HG03196 (cell line): ENCODE measurements at regions not wholly inside any gene's neighbourhood (a gene's known extent, or its start where the extent isn't known, plus 50 kb on each side); places are given as distances from the start of the nearest gene placed in this dataset.
"Not testable (repeated sequence)": the region's sequence is repeated elsewhere in the genome, so short reads cannot be mapped to it uniquely, and the experiment has no call there.

Experiments used
- ATAC-seq: cut with Tn5 transposase; IDR thresholded peaks from one replicate; pipeline ENCODE4 v1.9.1; 2021; ENCODE audit not compliant: unreplicated experiment

- not testable (repeated sequence) for ATAC-seq
Measured at GRCh38 chrX:40788698-40789097, 53.4 kb upstream of the MED14 start.

- ATAC-seq, result no peak
Measured at GRCh38 chrX:40792433-40792832, 57.1 kb upstream of the MED14 start.

DNA sequence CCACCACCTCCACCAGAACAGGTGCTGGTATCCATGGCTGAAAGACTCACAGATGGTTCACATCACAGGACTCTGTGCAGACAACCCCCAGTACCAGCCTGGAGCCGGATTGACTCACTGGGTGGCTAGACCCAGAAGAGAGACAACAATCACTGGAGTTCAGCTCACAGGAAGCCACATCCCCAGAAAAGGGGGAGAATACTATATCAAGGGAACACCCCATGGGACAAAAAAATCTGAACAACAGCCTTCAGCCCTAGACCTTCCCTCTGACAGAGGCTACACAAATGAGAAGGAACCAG is 59.4 kb upstream of the MED14 start:
- ATAC-seq, result not testable (repeated sequence)

- not testable (repeated sequence) for ATAC-seq
Measured at GRCh38 chrX:40799745-40800144, 64.4 kb upstream of the MED14 start.

DNA sequence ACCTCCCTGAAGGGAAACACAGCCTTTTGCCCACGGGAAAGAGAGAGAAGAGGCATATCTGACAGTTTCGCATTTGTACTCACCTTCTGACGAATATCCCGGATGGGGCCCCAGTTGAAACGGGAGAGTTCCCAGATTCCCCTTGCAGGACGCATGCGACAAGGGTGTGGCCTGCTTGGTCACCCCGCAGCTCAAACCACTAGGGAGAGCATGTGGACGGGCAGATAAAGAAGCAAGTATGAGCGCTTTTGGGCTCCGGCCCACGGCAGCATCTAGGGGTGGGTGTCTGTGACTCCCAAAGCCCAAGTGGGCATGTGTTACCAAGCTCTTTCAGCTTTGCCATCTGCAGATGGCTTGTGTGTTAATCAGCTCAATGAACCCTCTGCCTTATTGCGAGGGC is 70.1 kb upstream of the MED14 start:
- ATAC-seq, result no peak

- no peak for ATAC-seq
Measured at GRCh38 chrX:40806513-40807220, 71.3 kb upstream of the MED14 start.

- no peak for ATAC-seq
Measured at GRCh38 chrX:40807384-40807783, 72.0 kb upstream of the MED14 start.

- ATAC-seq, result no peak
Measured at GRCh38 chrX:40808203-40808602, 72.9 kb upstream of the MED14 start.

GRCh38 chrX:40809210-40809609 is 73.9 kb upstream of the MED14 start:
- no peak for ATAC-seq

GRCh38 chrX:40815045-40815444 is 79.7 kb upstream of the MED14 start:
- not testable (repeated sequence) for ATAC-seq

DNA sequence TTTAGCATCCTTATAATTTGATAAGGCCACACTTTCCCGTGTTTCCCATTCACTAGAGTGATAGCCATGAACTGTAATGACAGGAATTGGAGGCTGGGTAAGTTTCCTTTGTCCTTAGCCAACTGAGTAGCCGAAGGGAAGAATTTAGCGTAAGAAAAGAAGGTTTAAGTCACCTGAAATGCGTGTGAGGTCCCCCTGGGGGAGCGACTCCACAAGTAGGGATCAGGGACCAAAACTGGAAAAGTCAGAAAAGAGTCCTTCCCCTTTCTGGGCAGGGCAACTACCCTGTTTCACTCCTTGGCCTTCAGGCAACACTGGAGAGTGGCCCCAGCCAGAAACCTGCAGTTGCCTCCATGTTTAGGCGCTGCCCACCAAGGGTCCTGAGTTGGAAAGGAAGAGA is 81.6 kb upstream of the MED14 start:
- ATAC-seq, result no peak

DNA sequence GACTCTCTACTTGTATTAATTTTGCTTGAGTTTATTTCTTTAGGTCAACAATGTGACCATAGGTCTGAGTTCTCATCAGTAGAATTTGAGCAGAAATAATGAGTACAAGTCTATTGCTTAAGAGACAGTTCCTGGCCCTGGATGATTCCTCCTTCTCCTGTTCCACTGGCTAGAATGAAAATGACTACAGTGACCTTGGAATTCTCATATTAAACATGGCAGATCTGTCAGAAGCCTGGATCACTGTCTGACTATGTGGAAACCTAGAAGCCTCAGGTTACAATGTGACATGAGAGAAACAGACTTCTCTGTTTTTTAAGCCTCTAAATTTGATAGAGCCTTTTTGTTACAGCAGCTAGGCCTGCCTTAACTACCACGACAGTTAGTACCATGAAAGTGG is 82.9 kb upstream of the MED14 start:
- no peak for ATAC-seq

- ATAC-seq, result no peak
Measured at GRCh38 chrX:40821780-40822179, 86.4 kb upstream of the MED14 start.

DNA sequence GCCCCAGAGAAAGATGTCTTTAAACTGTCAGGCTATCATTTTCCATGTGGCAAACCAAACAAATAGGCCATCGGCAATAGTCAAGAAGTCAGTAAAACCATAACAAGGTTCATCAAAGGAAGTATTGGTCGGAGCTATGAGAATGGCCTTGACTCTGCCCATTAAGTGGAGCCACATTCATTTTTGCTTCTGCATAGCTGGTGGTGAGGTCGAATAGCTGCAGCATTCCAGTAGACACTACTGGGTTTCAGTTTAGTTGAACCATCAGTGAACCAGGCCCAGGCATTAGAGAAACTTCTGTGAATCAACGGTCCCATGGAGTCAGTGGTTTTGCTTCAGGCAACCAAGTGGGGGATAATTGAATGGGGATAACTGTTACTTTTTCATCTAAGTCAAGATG is 92.0 kb upstream of the MED14 start:
- no peak for ATAC-seq

- ATAC-seq, result no peak
Measured at GRCh38 chrX:40831750-40832149, 96.4 kb upstream of the MED14 start.

DNA sequence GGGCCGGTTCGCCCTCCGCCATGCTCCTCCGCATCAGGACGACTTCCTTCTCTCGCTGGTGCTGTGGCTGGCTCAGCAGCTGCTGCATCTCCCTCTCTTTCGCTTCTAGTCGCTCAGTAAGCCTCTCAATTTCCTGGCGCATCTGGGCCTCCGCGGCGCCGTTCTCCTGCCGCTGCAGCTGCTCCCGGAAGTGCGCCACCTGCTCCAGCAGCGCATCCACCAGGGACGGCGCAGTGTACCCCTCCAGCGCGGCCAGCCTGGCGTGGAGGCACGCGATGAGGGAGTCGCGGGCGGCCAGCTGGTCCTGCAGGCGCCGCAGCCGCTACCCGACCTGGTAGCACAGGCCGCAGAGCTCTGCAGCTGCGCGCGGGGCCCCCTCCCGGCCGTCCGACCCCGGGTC is 97.4 kb upstream of the MED14 start:
- ATAC-seq, result no peak

- no peak for ATAC-seq
Measured at GRCh38 chrX:40834225-40834624, 98.9 kb upstream of the MED14 start.

- ATAC-seq, result no peak
Measured at GRCh38 chrX:40835526-40835925, 100.2 kb upstream of the MED14 start.

- ATAC-seq, result no peak
Measured at GRCh38 chrX:40843643-40844042, 108.3 kb upstream of the MED14 start.

DNA sequence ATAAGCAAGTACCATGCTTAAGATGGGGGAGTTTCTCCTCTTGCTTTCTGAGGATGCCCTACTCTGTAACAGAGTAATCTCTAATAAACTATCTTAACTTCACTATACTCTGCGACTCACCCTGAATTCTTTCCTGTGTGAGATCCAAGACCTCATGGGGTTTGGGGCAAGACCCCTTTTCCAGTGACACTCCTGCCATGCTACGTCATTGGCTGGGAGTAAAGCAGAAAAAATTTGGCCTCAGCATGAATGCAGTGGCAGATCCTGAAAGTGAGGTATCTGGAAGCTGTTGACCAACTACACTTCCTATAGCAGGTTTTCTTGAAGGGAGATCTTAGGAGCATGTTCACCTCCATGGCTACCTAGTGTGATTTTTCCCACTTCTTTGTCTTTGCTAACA is 109.1 kb upstream of the MED14 start:
- ATAC-seq, result no peak

GRCh38 chrX:40845331-40845911 is 110.1 kb upstream of the MED14 start:
- ATAC-seq, result no peak

DNA sequence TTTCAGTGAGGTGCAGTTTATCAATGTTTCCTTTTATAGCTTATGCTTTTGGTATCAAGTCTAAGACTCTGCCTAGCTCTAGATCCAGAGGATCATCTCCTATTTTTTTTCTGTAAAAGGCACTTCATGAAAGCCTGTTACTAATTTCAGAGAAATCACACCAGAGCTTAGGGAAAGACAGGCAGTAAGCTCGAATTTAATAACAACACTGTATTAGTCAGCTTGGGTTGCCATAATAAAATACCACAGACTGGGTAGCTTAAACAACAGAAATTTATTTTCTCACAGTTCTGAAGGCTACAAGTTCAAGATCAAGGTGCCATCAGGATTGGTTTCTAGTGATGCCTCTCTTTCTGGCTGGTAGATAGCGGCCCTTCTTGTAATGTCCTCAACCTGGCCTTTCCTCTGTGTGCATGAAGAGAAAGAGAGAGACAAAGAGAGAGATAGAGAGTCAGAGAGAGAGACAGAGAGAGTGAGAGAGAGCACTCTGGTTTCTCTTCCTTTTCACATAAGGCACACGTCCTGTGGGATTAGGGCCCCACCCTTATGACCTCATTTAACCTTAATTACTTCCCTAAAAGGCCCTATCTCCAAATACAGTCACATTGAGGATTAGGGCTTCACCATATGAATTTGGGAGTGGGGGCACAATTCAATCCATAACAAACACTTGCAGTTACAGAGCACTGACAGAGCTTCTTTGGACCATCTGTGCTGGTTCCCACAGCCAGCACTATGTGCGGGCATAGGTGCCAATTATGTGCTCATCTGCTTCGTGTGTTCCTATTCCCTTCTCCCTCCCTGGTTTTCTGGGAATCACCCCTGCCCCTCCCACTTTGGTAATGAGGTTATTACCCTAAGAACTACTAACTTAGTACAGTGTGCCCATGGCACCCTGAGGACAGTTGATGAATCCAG is 114.8 kb upstream of the MED14 start:
- ATAC-seq, result no peak
